H1 (cell line): ENCODE measurements at regions not wholly inside any gene's neighbourhood (a gene's known extent, or its start where the extent isn't known, plus 50 kb on each side); places are given as distances from the start of the nearest gene placed in this dataset.

Source experiments
- CTCF ChIA-PET: fragments of 300-600 bp; sonication (Branson Sonifier 250); formaldehyde crosslinking; loops from one replicate; lab custom pipeline; 2021; ENCODE audit not compliant: partially characterized antibody; lab: Charles Lee
- POLR2A ChIA-PET: fragments of 300-600 bp; sonication (Branson Sonifier 250); formaldehyde crosslinking; loops from one replicate; lab custom pipeline; 2021; ENCODE audit warnings: inconsistent platforms; ENCODE audit not compliant: partially characterized antibody; lab: Charles Lee
- DNase-seq, 2 experiments: peaks; one replicate each; pipeline versions ENCODE4 v3.0.0 to v3.0.0-alpha.2; 2010 to 2022; ENCODE audit warnings: low spot score in 2 of 2, low read depth in 1 of 2, mixed read lengths in 1 of 2
- FAIRE-seq: peaks from 2 replicates; lab custom pipeline; 2011; peaks lifted over from hg19 to GRCh38; lab: Jason Lieb, UNC
- H2AFZ ChIP-seq: 2 replicates; pipeline ENCODE4 v1.8.1; 2012; ENCODE audit warnings: low read length, inconsistent platforms
- H2AK5ac ChIP-seq: 2 replicates; pipeline ENCODE4 v1.6.1; 2013; ENCODE audit warnings: low read depth, low read length
- H2BK120ac ChIP-seq: replicated peaks from 2 replicates; pipeline ENCODE3; 2013; ENCODE audit warnings: low read depth, low read length, inconsistent platforms
- H2BK12ac ChIP-seq: 2 replicates; pipeline ENCODE4 v1.6.1; 2013; ENCODE audit warnings: low read depth, low read length
- H2BK15ac ChIP-seq: 2 replicates; pipeline ENCODE4 v1.6.1; 2013; ENCODE audit warnings: low read length
- H2BK20ac ChIP-seq: 2 replicates; pipeline ENCODE4 v1.6.1; 2013; ENCODE audit warnings: low read length
- H2BK5ac ChIP-seq: 2 replicates; pipeline ENCODE4 v1.6.1; 2013; ENCODE audit warnings: low read depth, low read length
- H3K14ac ChIP-seq: 2 replicates; pipeline ENCODE4 v1.6.1; 2013; ENCODE audit warnings: inconsistent platforms; ENCODE audit not compliant: insufficient read length
- H3K18ac ChIP-seq: 2 replicates; pipeline ENCODE4 v1.6.1; 2013; ENCODE audit warnings: low read length; ENCODE audit errors: extremely low read depth
- H3K23ac ChIP-seq: 2 replicates; pipeline ENCODE4 v1.6.1; 2013; ENCODE audit warnings: inconsistent platforms; ENCODE audit not compliant: insufficient read length
- H3K23me2 ChIP-seq: 2 replicates; pipeline ENCODE4 v1.6.1; 2013; ENCODE audit warnings: low read depth, low read length
- H3K27ac ChIP-seq: 2 replicates; pipeline ENCODE4 v1.6.1; 2011; ENCODE audit warnings: low read depth, low read length, inconsistent platforms
- H3K27me3 ChIP-seq, 4 experiments: replicated peaks in 1 of 4; 1 replicate in 1 of 4; 2 replicates in 3 of 4; pipeline versions ENCODE4 v1.6.1 to v1.8.1; 2011 to 2013; ENCODE audit warnings: low read length in 3 of 4, mild to moderate bottlenecking in 3 of 4, inconsistent platforms in 2 of 4, mixed read lengths in 2 of 4, moderate library complexity in 1 of 4; ENCODE audit not compliant: control insufficient read depth in 3 of 4, insufficient read depth in 3 of 4; ENCODE audit errors: extremely low read depth in 1 of 4
- H3K36me3 ChIP-seq, 4 experiments: 2 replicates each; pipeline versions ENCODE4 v1.6.1 to v1.8.1; 2011 to 2013; ENCODE audit warnings: mild to moderate bottlenecking in 4 of 4, low read length in 3 of 4, moderate library complexity in 2 of 4, control low read depth in 1 of 4, inconsistent platforms in 1 of 4; ENCODE audit not compliant: insufficient read depth in 4 of 4, control insufficient read depth in 2 of 4
- H3K4ac ChIP-seq: replicated peaks from 2 replicates; pipeline ENCODE3; 2013; ENCODE audit warnings: low read length, low read depth, mixed read lengths, inconsistent platforms; ENCODE audit not compliant: insufficient read length
- H3K4me1 ChIP-seq, 4 experiments: replicated peaks in 1 of 4; 1 replicate in 1 of 4; 2 replicates in 3 of 4; pipeline versions ENCODE4 v1.6.1 to v1.8.1; 2011 to 2013; ENCODE audit warnings: low read length in 3 of 4, inconsistent platforms in 2 of 4, mixed read lengths in 1 of 4; ENCODE audit not compliant: insufficient read depth in 4 of 4, control insufficient read depth in 3 of 4
- H3K4me2 ChIP-seq, 2 experiments: 2 replicates each; pipeline versions ENCODE4 v1.6.1 to v1.8.1; 2011 to 2013; ENCODE audit warnings: low read depth in 2 of 2, low read length in 2 of 2, control low read depth in 1 of 2, inconsistent platforms in 1 of 2, mild to moderate bottlenecking in 1 of 2; ENCODE audit not compliant: insufficient read depth in 1 of 2
- H3K4me3 ChIP-seq, 4 experiments: fragments of 200-600, 300-600 bp in 1 of 4; sonication (generic), shearing (Covaris generic), sonication (Bioruptor Twin) in 1 of 4; 2 replicates each; pipeline versions ENCODE4 v1.5.1 to v1.8.1; 2011 to 2016; ENCODE audit warnings: low read length in 4 of 4, low read depth in 3 of 4, control low read depth in 2 of 4, inconsistent platforms in 2 of 4, mild to moderate bottlenecking in 2 of 4, mixed read lengths in 1 of 4, moderate library complexity in 1 of 4; ENCODE audit not compliant: insufficient read depth in 2 of 4; ENCODE audit errors: extremely low read depth in 1 of 4
- H3K56ac ChIP-seq: replicated peaks from 2 replicates; pipeline ENCODE3; 2013; ENCODE audit warnings: low read depth, mild to moderate bottlenecking, mixed read lengths, low read length, inconsistent platforms; ENCODE audit not compliant: insufficient read length
- H3K79me1 ChIP-seq: 2 replicates; pipeline ENCODE4 v1.6.1; 2013; ENCODE audit warnings: low read depth, low read length, control low read depth
- H3K79me2 ChIP-seq, 2 experiments: 2 replicates each; pipeline versions ENCODE4 v1.6.1 to v1.8.1; 2012 to 2013; ENCODE audit warnings: low read length in 2 of 2, mild to moderate bottlenecking in 2 of 2, inconsistent platforms in 1 of 2; ENCODE audit not compliant: insufficient read depth in 2 of 2, control insufficient read depth in 1 of 2
- H3K9ac ChIP-seq, 4 experiments: replicated peaks in 1 of 4; 1 replicate in 1 of 4; 2 replicates in 3 of 4; pipeline versions ENCODE4 v1.6.1 to v1.8.1; 2011 to 2013; ENCODE audit warnings: low read depth in 3 of 4, low read length in 3 of 4, control low read depth in 2 of 4, mild to moderate bottlenecking in 2 of 4, moderate library complexity in 2 of 4, inconsistent platforms in 1 of 4; ENCODE audit errors: extremely low read depth in 1 of 4
- H3K9me3 ChIP-seq, 2 experiments: 2 replicates each; pipeline versions ENCODE4 v1.6.1 to v1.8.1; 2012 to 2013; ENCODE audit warnings: mild to moderate bottlenecking in 2 of 2, moderate library complexity in 2 of 2, control low read depth in 1 of 2, inconsistent platforms in 1 of 2, low read depth in 1 of 2, low read length in 1 of 2, mixed read lengths in 1 of 2; ENCODE audit not compliant: insufficient read depth in 2 of 2
- H4K20me1 ChIP-seq, 2 experiments: replicated peaks in 1 of 2; 2 replicates each; pipeline versions ENCODE3 to v1.8.1; 2011 to 2013; ENCODE audit warnings: inconsistent platforms in 2 of 2, low read length in 2 of 2, mild to moderate bottlenecking in 1 of 2; ENCODE audit not compliant: insufficient read depth in 2 of 2, control insufficient read depth in 1 of 2
- H4K5ac ChIP-seq: 2 replicates; pipeline ENCODE4 v1.6.1; 2013; ENCODE audit warnings: low read length, low read depth, mixed read lengths, inconsistent platforms; ENCODE audit not compliant: insufficient read length
- H4K8ac ChIP-seq: 2 replicates; pipeline ENCODE4 v1.8.0; 2013; ENCODE audit warnings: mild to moderate bottlenecking, moderate library complexity, low read length, inconsistent platforms; ENCODE audit not compliant: insufficient read depth; ENCODE audit errors: extremely low read depth
- H4K91ac ChIP-seq: replicated peaks from 2 replicates; pipeline ENCODE3; 2013; ENCODE audit warnings: low read length, mixed read lengths, inconsistent platforms; ENCODE audit not compliant: insufficient read length
- ATF3 ChIP-seq: IDR thresholded peaks from 2 replicates; pipeline ENCODE4 v1.6.1; 2011; ENCODE audit warnings: low read depth, mild to moderate bottlenecking, low read length; ENCODE audit not compliant: insufficient read depth
- CBX5 ChIP-seq: fragments of 300-800, 300-1000 bp; sonication (generic); IDR thresholded peaks from 2 replicates; pipeline ENCODE4 v1.7.1; 2016; ENCODE audit warnings: antibody characterized with exemption, low read length, low read depth
- CTCF ChIP-seq, 3 experiments: IDR thresholded peaks; 1 replicate in 2 of 3; 2 replicates in 1 of 3; pipeline versions ENCODE4 v1.5.1 to v1.6.1; 2011; ENCODE audit warnings: low read length in 3 of 3, mild to moderate bottlenecking in 3 of 3, inconsistent platforms in 2 of 3, low read depth in 1 of 3, moderate library complexity in 1 of 3; ENCODE audit not compliant: insufficient read depth in 1 of 3; ENCODE audit errors: control extremely low read depth in 1 of 3
- HDAC6 ChIP-seq: IDR thresholded peaks from one replicate; pipeline ENCODE4 v1.7.1; 2012; ENCODE audit warnings: low read depth, mild to moderate bottlenecking, inconsistent platforms, low read length, moderate library complexity
- KDM4A ChIP-seq: IDR thresholded peaks from one replicate; pipeline ENCODE4 v1.7.1; 2012; ENCODE audit warnings: low read depth, mild to moderate bottlenecking, moderate library complexity, low read length, inconsistent platforms; ENCODE audit not compliant: severe bottlenecking
- POU5F1 ChIP-seq: IDR thresholded peaks from 2 replicates; pipeline ENCODE4 v1.6.1; 2011; ENCODE audit warnings: low read depth, mild to moderate bottlenecking, low read length, moderate library complexity
- RXRA ChIP-seq: IDR thresholded peaks from 2 replicates; pipeline ENCODE4 v1.6.1; 2011; ENCODE audit warnings: low read depth, mild to moderate bottlenecking, low read length, moderate library complexity; ENCODE audit not compliant: insufficient read depth
- SRF ChIP-seq: IDR thresholded peaks from 2 replicates; pipeline ENCODE4 v1.6.1; 2011; ENCODE audit warnings: mild to moderate bottlenecking, low read depth, low read length, moderate library complexity
- WGBS, 2 experiments: shearing (Covaris generic) in 1 of 2; methylation state at CpG; one replicate each; pipeline versions ENCODE4 v1.1.6 to v1.1.7; 2013 to 2015; ENCODE audit warnings: low lambda C conversion rate in 2 of 2, mixed read lengths in 2 of 2, inconsistent platforms in 1 of 2, low coverage in 1 of 2, missing lambda C conversion rate in 1 of 2; ENCODE audit not compliant: insufficient replicate concordance in 2 of 2, insufficient coverage in 1 of 2, insufficient read length in 1 of 2; ENCODE audit errors: extremely low coverage in 1 of 2, missing lambda C conversion rate in 1 of 2; 5-methylcytosine and 5-hydroxymethylcytosine counted together

- Histone ChIP-seq H3K9ac (no peak overlapping the region), H3K4me2 (no peak overlapping the region), H3K18ac (no peak overlapping the region), H3K14ac (no peak overlapping the region), H3K4me1 (no peaks in the 10 kb centered on the region), H3K23me2 (no peaks in the 10 kb centered on the region), H4K5ac (no peak overlapping the region), H4K20me1 (no peaks in the 10 kb centered on the region), H4K8ac (no peak overlapping the region), H3K9me3 (peaks cover 10 to 17% of the 10 kb centered on the region in 2 experiments; a peak in 3 of 4 replicates), H2AFZ (no peak overlapping the region), H3K23ac (no peak overlapping the region), H2BK20ac (no peak overlapping the region), H4K91ac (no peak overlapping the region), H3K4me3 (no peak overlapping the region), H2BK120ac (no peak overlapping the region), H3K56ac (no peak overlapping the region), H2AK5ac (no peak overlapping the region), H3K27ac (no peak overlapping the region), H2BK5ac (no peak overlapping the region), H3K36me3 (peaks cover 0 to 10% (median 1%) of the 10 kb centered on the region in 4 experiments; a peak in 3 of 8 replicates), H3K27me3 (no peaks in the 10 kb centered on the region), H3K79me1 (no peaks in the 10 kb centered on the region), H2BK12ac (no peak overlapping the region), H3K79me2 (no peaks in the 10 kb centered on the region), H3K4ac (no peak overlapping the region), H2BK15ac (no peak overlapping the region)
- WGBS, 2 experiments: 94% methylated on average over 4 of the region's 4 CpGs; no CpG with 5 or more reads in 1 of the 2 experiments
- CTCF ChIA-PET: interaction anchor here (0.6 kb wide), 1 partner anchor 222 kb away, joined by 3 read pairs; no protein-coding TSS in a partner anchor
- DNase-seq (no peak), FAIRE-seq (no peak)
- no peak for TF ChIP-seq ATF3
- no peak for TF ChIP-seq RXRA
- no peak for TF ChIP-seq SRF
- no peak for TF ChIP-seq CTCF (IDR thresholded peaks at IDR 0.05; ENCODE audit: control extremely low read depth in 1 of 3, insufficient read depth in 1 of 3, low read depth in 1 of 3, low read length in 3 of 3)
- no peak for TF ChIP-seq CBX5
- no peak for TF ChIP-seq KDM4A
- TF ChIP-seq POU5F1: no peak
- no peak for TF ChIP-seq HDAC6
- POLR2A ChIA-PET: no interaction called here
These were observed 415.8 kb upstream of the KIF2B start for GRCh38 chr17:53406907-53407306.
